Renal cortical epithelial cell (primary cell): ENCODE measurements at regions not wholly inside any gene's neighbourhood (a gene's known extent, or its start where the extent isn't known, plus 50 kb on each side); places are given as distances from the start of the nearest gene placed in this dataset.
"Not testable (repeated sequence)": the region's sequence is repeated elsewhere in the genome, so short reads cannot be mapped to it uniquely, and the experiment has no call there.

Source experiments
- DNase-seq: peaks from one replicate; pipeline ENCODE4 v3.0.0-alpha.2; 2011; ENCODE audit warnings: low read depth

DNA sequence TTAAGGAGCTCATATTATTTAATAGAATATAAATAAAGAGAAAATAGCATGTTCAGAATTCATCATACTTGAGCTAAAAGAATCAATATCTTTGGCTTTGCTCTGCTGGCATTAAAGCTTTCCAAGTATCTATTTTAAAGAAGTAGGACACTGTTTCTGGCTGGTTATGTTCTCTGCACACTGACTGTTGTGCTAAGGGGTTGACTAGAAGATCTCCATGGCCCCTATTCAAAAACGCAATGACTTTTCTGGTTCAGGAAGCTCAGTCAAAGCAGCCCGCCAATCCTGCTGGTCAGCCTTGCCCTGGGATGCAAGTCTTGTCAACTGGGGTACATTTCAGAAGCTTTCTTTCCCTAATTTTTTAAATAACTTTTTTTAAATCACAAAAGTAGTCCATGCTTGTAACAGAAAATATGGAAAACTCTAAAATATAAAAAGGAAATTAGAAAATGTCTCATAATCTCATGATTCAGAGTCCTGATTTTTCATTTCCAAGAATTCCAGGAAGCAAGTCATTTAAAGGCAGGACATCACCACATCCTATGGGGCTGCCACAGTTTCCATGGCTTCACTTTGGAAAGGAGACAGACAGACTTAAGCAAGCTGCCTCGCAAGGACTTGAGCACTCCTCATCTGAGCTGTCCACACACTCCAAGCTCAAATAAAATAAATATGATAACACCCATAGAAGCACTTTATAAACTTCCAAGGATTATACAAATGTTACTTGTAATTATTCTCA is 195.1 kb downstream of the TXNL1 start:
- DNase-seq = no peak

GRCh38 chr18:56438480-56438879 is 199.9 kb downstream of the TXNL1 start:
- not testable (repeated sequence) for DNase-seq

DNA sequence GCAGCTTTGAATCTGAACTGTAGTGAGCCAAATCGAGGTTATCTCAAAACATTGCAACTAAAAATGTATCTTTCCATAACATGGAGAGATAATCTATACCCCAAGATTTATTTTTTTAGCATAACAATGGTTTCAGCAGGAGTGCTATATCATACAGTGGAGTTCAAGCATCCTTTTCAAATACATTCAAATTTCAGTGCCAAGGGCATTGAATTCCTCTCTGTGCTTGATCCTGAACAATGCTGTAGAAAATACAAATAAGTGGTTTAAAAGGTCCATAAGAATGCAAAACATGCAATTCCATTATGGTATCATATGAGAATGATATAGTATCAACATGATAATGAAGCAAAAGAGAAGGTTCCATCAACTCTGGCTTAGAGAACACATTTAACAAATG is 201.7 kb downstream of the TXNL1 start:
- DNase-seq = no peak

- no peak for DNase-seq
These were observed 204.5 kb downstream of the TXNL1 start for GRCh38 chr18:56433919-56434318.

DNA sequence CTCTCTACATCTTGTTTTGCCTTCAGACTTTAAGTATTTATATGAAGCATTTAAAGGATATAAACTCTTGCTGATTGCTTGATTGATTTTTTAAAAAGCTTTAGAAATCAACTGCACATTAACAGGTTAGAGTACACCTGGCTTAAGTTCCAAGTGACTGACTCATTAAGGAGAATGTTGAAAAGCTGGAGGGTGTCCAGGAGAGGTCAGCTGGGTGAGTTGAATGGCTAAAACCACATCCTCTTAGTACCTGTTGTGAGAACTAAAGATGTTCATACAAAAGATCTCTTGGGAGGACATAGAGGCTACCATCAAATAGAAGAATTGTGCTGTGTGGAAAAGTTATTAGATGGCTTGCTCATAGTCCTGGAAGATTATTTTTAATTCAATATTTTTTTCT is 206.8 kb downstream of the TXNL1 start:
- DNase-seq = peak; percentile 85

- no peak for DNase-seq
These were observed 214.8 kb downstream of the TXNL1 start for GRCh38 chr18:56423626-56424025.

DNA sequence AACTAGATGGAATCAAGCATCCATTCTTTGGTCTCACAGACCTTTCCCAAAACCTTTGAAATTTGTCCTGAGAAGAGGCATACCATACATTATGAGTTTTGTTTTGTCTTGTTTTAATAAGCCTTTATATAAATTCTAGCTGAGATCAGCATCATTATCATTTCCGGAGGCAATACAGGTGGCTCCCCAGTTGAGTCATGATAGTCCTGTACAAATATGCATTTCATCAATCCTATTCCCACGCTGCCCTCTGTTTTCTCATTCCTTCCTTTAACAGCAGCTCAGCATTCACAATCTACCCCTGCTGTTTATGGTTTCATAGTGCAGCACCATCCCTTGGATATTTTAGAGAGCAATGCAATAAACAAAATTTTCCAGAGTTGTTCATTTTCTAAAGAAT is 216.7 kb downstream of the TXNL1 start:
- no peak for DNase-seq

- DNase-seq = not testable (repeated sequence)
These were observed 217.5 kb downstream of the TXNL1 start for GRCh38 chr18:56420868-56421267.

DNA sequence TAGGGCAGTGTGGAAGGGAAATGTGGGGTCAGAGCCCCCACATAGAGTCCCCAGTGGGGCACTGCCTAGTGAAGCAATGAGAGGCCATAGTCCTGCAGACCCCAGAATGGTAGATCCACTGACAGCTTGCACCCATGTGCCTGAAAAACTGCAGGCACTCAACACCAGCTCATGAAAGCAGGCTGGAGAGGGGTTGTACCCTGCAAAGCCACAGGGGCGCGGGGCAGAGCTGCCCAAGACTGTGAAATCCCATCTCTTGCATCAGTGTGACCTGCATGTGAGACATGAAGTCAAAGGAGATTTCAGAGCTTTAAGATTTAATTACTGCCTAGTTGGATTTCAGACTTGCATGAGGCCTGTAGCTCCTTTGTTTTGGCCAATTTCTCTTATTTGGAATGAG is 224.0 kb downstream of the TXNL1 start:
- DNase-seq = no peak

DNA sequence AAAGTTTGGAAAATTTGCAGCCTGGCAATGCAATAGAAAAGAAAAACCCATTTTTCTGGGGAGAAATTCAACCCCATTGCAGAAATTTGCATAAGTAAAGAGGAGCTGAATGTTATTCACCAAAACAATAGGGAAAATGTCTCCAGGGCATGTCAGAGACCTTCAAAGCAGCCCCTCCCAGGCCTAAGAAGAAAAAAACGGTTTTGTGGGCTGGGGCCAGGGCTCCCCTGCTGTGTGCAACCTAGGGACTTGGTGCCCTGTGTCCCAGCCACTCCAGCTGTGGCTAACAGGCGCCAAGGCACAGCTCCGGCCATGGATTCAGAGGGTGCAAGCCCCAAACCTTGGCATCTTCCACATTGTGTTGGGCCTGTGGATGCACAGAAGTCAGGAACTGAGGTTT is 224.5 kb downstream of the TXNL1 start:
- no peak for DNase-seq

- DNase-seq = no peak
These were observed 225.4 kb downstream of the TXNL1 start for GRCh38 chr18:56412951-56413350.

- DNase-seq = no peak
These were observed 228.7 kb downstream of the TXNL1 start for GRCh38 chr18:56409736-56410135.

GRCh38 chr18:56407646-56408180 is 230.7 kb downstream of the TXNL1 start:
- no peak for DNase-seq

DNA sequence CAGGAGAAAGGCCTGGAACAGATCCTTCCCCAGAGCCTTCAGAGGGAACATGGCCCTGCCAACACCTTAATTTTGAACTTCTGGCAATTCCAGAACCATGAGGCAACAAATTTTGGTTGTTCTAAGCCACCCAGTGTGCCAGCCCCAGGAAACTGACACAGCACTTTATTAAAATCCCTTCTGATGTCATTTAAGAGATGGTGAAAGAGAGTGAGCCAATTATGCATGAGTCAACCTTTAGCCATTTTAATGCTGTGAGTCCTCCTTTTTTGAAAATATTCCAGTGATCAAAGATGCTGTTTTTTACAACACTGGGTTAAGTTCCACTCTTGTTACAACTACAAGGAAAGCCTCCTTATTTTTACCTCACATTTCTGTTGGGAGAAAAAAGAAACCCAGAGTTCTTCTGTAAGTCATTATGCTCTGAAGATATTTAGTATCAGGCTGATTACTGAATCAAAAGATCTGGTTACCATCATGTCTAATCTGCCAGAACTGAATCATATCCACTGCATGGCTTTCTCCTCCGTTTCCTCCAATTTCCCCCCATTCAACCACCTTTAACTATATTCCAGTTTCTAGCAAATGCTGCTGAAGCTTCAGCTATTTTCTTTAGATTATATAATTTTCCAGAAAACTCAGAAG is 235.4 kb downstream of the TXNL1 start:
- peak; percentile 86 for DNase-seq

DNA sequence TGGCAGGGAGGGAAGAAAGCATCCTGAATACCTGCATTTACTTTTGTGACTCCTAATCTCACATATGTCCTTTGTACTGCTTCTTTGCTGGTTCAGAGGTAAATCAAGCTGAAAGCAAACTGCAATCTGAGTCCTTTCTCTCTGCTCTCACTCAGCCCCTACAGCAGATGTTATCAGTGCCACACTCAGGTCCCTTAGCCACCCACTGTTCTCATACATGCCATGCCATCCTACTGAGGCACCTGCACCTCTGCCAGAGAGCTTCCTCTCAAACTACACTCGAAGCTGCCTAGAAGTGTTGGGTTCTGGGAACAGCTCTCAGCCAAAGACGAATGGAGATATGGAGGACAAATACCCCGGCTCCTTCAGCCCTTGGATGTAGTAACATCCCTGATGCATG is 244.5 kb downstream of the TXNL1 start:
- no peak for DNase-seq

- DNase-seq = no peak
These were observed 246.3 kb downstream of the TXNL1 start for GRCh38 chr18:56391931-56392590.

GRCh38 chr18:56390626-56391025 is 247.8 kb downstream of the TXNL1 start:
- no peak for DNase-seq

GRCh38 chr18:56389190-56389589 is 249.2 kb downstream of the TXNL1 start:
- DNase-seq = no peak

DNA sequence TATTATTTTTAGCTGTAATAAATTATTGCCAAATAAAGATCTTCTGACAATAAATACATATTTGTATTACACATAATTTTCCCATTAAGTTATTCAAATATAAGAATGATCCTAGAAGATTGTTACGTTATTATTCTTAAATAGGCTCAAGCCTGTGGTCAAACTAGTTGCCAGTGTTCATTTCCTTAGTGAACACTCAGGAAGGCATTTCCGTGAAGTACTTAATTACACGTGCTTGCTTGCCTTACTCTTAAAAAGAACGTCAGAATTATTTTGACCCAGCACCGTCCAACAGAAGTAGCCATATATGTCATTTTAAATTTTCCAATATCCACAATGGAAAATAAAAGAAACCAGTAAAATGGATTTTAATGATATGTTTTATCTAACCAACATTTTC is 249.8 kb downstream of the TXNL1 start:
- DNase-seq = peak; percentile 11

DNA sequence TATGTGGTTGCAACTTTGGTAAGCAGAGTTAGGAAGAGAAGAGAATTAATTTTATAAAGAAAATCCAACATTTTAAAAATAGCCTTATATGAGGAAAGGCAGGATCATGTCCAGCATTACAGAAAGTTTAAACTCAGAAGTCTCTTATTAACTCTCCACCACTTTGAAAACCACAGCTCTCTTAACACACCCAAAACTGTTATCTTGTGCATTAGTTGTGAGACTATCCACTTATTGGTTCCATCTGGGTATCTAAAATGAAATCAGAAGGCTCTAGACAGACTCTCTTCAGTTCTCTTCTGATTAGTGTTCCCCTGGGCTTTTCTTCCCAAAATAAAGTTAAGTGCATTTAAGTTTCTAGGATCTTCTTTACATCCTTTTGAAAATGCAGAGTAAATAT is 251.5 kb downstream of the TXNL1 start:
- no peak for DNase-seq

- no peak for DNase-seq
These were observed 255.0 kb downstream of the TXNL1 start for GRCh38 chr18:56383349-56383748.

DNA sequence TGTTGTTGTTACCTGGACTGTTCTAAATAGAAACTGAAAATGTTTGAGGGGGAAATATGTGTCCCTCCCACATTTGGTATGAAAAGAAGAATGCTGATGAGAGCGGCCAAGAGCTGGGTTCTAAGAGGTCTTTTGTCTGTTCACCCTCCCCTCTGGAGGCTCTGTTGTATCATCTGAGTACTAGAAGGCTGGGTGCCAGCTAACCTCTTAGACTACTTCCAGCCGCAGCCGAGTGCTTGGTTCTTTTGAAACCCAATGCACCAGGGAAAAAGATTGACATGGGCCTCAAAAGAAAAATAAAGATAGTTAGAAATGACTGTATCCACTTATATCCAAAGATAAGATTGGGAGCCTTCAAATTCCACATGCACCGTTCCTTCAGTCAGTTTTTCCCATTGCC is 255.9 kb downstream of the TXNL1 start:
- DNase-seq = no peak

DNA sequence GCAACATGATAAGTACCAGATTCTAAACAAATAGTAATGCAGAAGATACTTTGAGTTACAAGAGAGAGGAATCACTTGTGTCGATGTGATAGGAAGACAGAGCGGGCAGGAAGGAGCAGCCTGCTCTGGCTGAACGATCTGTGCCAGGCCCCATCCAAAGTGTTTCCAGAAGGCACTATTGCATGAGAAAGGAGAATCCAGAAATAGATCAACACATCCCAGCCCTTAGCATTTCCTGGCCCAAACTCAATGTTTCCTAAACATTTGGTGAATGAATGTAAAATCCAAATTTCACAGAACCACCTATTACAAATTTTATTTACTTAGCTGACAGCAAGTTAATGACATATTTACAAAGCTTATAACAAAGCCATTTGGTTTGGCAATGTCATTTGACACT is 257.2 kb downstream of the TXNL1 start:
- no peak for DNase-seq
